Lung (tissue), 11 donors: ENCODE measurements at regions not wholly inside any gene's neighbourhood (a gene's known extent, or its start where the extent isn't known, plus 50 kb on each side); places are given as distances from the start of the nearest gene placed in this dataset.

Experiments used
- ATAC-seq: fragments of 200-7000 bp; cut with Tn5 transposase; one replicate; pipeline ENCODE4 v1.9.1; 2020; ENCODE audit warnings: moderate number of reproducible peaks; ENCODE audit not compliant: insufficient read depth, low FRiP score
- DNase-seq, 3 donors: peaks; one replicate each; pipeline ENCODE4 v3.0.0-alpha.2; 2013 to 2017
- H3K27ac ChIP-seq, 2 donors: one replicate each; pipeline ENCODE4 v1.5.1; 2013; ENCODE audit warnings: mild to moderate bottlenecking in 2 of 2, moderate library complexity in 2 of 2, control low read depth in 1 of 2, inconsistent platforms in 1 of 2, low read depth in 1 of 2, low read length in 1 of 2
- H3K27me3 ChIP-seq, 3 donors: one replicate each; pipeline ENCODE4 v1.5.1; 2013; ENCODE audit warnings: low read length in 2 of 3; ENCODE audit not compliant: control insufficient read depth in 3 of 3, insufficient read depth in 3 of 3
- H3K36me3 ChIP-seq, 4 donors: one replicate each; pipeline ENCODE4 v1.5.1; 2013; ENCODE audit warnings: low read length in 4 of 4, mild to moderate bottlenecking in 1 of 4, moderate library complexity in 1 of 4; ENCODE audit not compliant: control insufficient read depth in 4 of 4, insufficient read depth in 4 of 4
- H3K4me1 ChIP-seq, 5 donors: one replicate each; pipeline ENCODE4 v1.5.1; 2013; ENCODE audit warnings: low read length in 5 of 5, mild to moderate bottlenecking in 2 of 5, moderate library complexity in 1 of 5; ENCODE audit not compliant: control insufficient read depth in 5 of 5, insufficient read depth in 5 of 5
- H3K4me3 ChIP-seq: one replicate; pipeline ENCODE4 v1.5.1; 2013; ENCODE audit warnings: mild to moderate bottlenecking, control low read depth, moderate library complexity
- H3K9ac ChIP-seq, 2 donors: one replicate each; pipeline ENCODE4 v1.5.1; 2013; ENCODE audit warnings: low read length in 2 of 2, control low read depth in 1 of 2; ENCODE audit not compliant: insufficient read depth in 1 of 2
- H3K9me3 ChIP-seq, 4 donors: one replicate each; pipeline ENCODE4 v1.5.1; 2013; ENCODE audit warnings: low read length in 3 of 4, mild to moderate bottlenecking in 1 of 4, moderate library complexity in 1 of 4; ENCODE audit not compliant: control insufficient read depth in 4 of 4, insufficient read depth in 3 of 4
- CTCF ChIP-seq: IDR thresholded peaks from 2 replicates; pipeline ENCODE4 v1.5.1; 2012; ENCODE audit warnings: mild to moderate bottlenecking; ENCODE audit errors: control extremely low read depth, extremely low read depth
- WGBS, 2 donors: extraction: QIAGEN DNeasy Blood & Tissue Kit; methylation state at CpG; one replicate each; pipeline ENCODE4 v1.1.7; 2013; 5-methylcytosine and 5-hydroxymethylcytosine counted together
- donor health status: control.
- donor health status: control.
- donor health status: Bipolar disorder and iron deficiency.
- donor health status: healthy.
- donor health status: DM: yes; HTN: yes; CAD: no.

GRCh38 chr2:120990451-120990871, 254.8 kb downstream of the GLI2 start:
- ATAC-seq (no peak), DNase-seq (peak in 1 of 3 donors; percentile 23)
- Histone ChIP-seq H3K4me1 (no peaks in the 10 kb centered on the region), H3K27me3 (no peaks in the 10 kb centered on the region), H3K27ac (no peak overlapping the region), H3K9ac (no peak overlapping the region), H3K4me3 (no peak overlapping the region), H3K36me3 (peaks cover 0 to 28% (median 11%) of the 10 kb centered on the region in 4 donors), H3K9me3 (peaks cover 0 to 3% (median 0%) of the 10 kb centered on the region in 4 donors)
- TF ChIP-seq CTCF = no peak
- WGBS, 2 donors = 88 to 91% methylated on average over 15 of the region's 15 CpGs

- TF ChIP-seq CTCF = no peak
- ATAC-seq = no peak
- no peak for DNase-seq
- H3K4me3 ChIP-seq = no peak overlapping the region
- H3K9me3 ChIP-seq = peaks cover 0 to 3% (median 0%) of the 10 kb centered on the region in 4 donors
- H3K27ac ChIP-seq = no peak overlapping the region
- H3K9ac ChIP-seq = no peak overlapping the region
- 59 to 64% methylated on average over 11 of the region's 11 CpGs for WGBS, 2 donors
- H3K4me1 ChIP-seq = no peaks in the 10 kb centered on the region
- H3K36me3 ChIP-seq = peaks cover 0 to 28% (median 11%) of the 10 kb centered on the region in 4 donors
- no peaks in the 10 kb centered on the region for H3K27me3 ChIP-seq
Measured at GRCh38 chr2:120991441-120991840, 255.8 kb downstream of the GLI2 start.

DNA sequence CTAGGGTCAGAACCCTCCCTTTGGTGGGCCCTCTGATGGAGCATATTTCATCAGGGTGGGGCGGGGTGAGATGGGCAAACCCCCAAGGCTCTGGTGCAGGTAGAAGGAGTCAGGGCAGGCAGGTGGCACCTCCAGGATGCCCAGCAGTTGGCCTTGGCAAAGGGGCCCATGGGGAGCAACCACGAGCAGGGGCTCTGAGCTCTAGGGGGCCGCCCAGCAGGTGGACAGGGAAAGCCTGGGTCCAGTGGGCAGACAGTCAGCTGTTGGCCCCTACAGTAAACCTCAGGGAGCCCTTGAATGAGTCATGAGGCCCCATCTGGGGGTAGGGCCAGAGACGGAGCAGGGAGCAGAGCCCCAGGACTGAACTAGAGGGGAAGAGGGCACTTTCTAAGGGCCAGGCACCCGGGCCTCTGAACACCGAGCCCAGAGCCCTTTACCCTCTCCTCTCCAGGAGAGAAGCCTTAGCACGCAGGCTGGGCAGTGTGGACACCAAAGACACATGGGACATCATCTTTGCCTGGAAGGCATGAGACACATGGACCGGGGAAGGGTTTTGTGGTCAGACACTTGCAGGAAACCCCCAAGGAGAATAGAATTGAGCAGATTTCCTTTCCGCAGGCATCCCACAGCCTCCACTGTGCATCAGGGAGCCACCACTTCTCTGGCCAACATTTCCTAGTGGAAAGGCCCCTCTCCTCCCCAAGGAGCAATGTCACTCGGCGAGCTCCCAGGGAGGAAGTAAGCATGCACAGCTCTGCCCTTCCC, 257.3 kb downstream of the GLI2 start:
- DNase-seq = no peak
- WGBS, 2 donors = 89 to 91% methylated on average over 11 of the region's 11 CpGs

More for the DNA sequence above, 257.3 kb downstream of the GLI2 start:
- H3K4me3 ChIP-seq = no peak overlapping the region
- H3K4me1 ChIP-seq = no peaks in the 10 kb centered on the region
- ATAC-seq = no peak
- no peak for TF ChIP-seq CTCF
- H3K9ac ChIP-seq = no peak overlapping the region
- H3K36me3 ChIP-seq = peaks cover 0 to 14% (median 4%) of the 10 kb centered on the region in 4 donors
- peaks cover 0 to 3% (median 0%) of the 10 kb centered on the region in 4 donors for H3K9me3 ChIP-seq
- H3K27me3 ChIP-seq = no peaks in the 10 kb centered on the region
- no peak overlapping the region for H3K27ac ChIP-seq
